Right lobe of liver (tissue), 4 donors: ENCODE measurements at regions not wholly inside any gene's neighbourhood (a gene's known extent, or its start where the extent isn't known, plus 50 kb on each side); places are given as distances from the start of the nearest gene placed in this dataset.

Source experiments
- CTCF ChIP-seq, 4 donors: fragments of 200-600 bp in 3 of 4; fragments of 450-650 bp in 1 of 4; IDR thresholded peaks; one replicate each; pipeline versions ENCODE4 v1.5.1 to v1.8.0; 2016 to 2022; ENCODE audit warnings: antibody characterized with exemption in 4 of 4, mild to moderate bottlenecking in 2 of 4
- POLR2A ChIP-seq: fragments of 450-650 bp; IDR thresholded peaks from one replicate; pipeline ENCODE4 v1.6.1; 2017; ENCODE audit warnings: antibody characterized with exemption, mild to moderate bottlenecking
- donor health status: DM: no; HTN: no; CAD: no.
- donor health status: DM: no; HTN: no; CAD: no.
- donor health status: DM: no; HTN: yes; CAD: no.

- no peak for TF ChIP-seq CTCF (IDR thresholded peaks at IDR 0.05)
- no peak for TF ChIP-seq POLR2A
These were observed 1020.3 kb upstream of the CADM2 start for GRCh38 chr3:83938491-83938890.
